ENCODE measurements at regions not wholly inside any gene's neighbourhood (a gene's known extent, or its start where the extent isn't known, plus 50 kb on each side); places are given as distances from the start of the nearest gene placed in this dataset.

- Histone ChIP-seq H3K27ac (no peak overlapping the region), H3K27me3 (no peaks in the 10 kb centered on the region), H3K36me3 (no peaks in the 10 kb centered on the region), H3K9me3 (peaks cover 0 to 8% (median 0%) of the 10 kb centered on the region in 4 donors), H3K4me3 (no peak overlapping the region), H3K4me1 (peaks cover 0 to 15% (median 0%) of the 10 kb centered on the region in 4 donors)
- no peak for DNase-seq (ENCODE audit: low spot score in 2 of 2)
- WGBS, 2 donors = 19 to 21% methylated on average over 3 of the region's 3 CpGs
- no peak for TF ChIP-seq POLR2A (IDR thresholded peaks at IDR 0.05)
- no peak for TF ChIP-seq EP300 (IDR thresholded peaks at IDR 0.05)
- no peak for TF ChIP-seq CTCF (IDR thresholded peaks at IDR 0.05)
Observed at GRCh38 chr4:71210823-71211222, 128.0 kb upstream of the SLC4A4 start.

- Histone ChIP-seq H3K27me3 (no peaks in the 10 kb centered on the region), H3K4me1 (peaks cover 0 to 15% (median 0%) of the 10 kb centered on the region in 4 donors), H3K9me3 (peaks cover 0 to 8% (median 0%) of the 10 kb centered on the region in 4 donors), H3K36me3 (no peaks in the 10 kb centered on the region), H3K27ac (no peak overlapping the region), H3K4me3 (no peak overlapping the region)
- DNase-seq (ENCODE audit: low spot score in 2 of 2) = no peak
- TF ChIP-seq EP300 (IDR thresholded peaks at IDR 0.05) (no peak), POLR2A (IDR thresholded peaks at IDR 0.05) (no peak), CTCF (IDR thresholded peaks at IDR 0.05) (no peak)
- WGBS, 2 donors = 78 to 84% methylated on average over 3 of the region's 3 CpGs
Observed at GRCh38 chr4:71211748-71212147, 127.1 kb upstream of the SLC4A4 start.

GRCh38 chr4:71212216-71212615 is 126.6 kb upstream of the SLC4A4 start:
- TF ChIP-seq EP300 (IDR thresholded peaks at IDR 0.05) = no peak
- no peak for TF ChIP-seq POLR2A (IDR thresholded peaks at IDR 0.05)
- TF ChIP-seq CTCF (IDR thresholded peaks at IDR 0.05) = no peak
- WGBS, 2 donors = 91 to 94% methylated on average over 1 of the region's 1 CpG
- Histone ChIP-seq H3K27me3 (no peaks in the 10 kb centered on the region), H3K36me3 (no peaks in the 10 kb centered on the region), H3K4me3 (no peak overlapping the region), H3K27ac (no peak overlapping the region), H3K9me3 (peaks cover 0 to 8% (median 0%) of the 10 kb centered on the region in 4 donors), H3K4me1 (peaks cover 0 to 15% (median 0%) of the 10 kb centered on the region in 4 donors)
- no peak for DNase-seq (ENCODE audit: low spot score in 2 of 2)

DNA sequence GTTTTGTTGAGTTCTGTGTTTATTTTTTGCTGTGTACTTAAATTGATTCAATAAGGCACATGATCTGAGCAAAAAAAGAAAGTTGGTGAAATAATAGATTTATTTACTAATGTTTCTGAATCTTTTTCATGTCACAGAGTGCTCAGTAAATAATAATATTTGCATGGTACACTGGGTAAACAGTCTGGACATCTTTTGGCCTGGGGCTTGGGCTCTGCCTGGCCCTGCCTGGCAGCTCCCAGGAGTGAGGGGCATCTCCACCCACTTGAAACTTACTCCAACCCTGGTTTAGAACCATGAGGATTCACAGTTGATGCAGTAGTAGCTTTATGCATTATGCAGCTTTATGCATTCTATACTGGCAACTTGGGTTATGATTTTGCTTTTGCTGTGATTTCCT is 124.2 kb upstream of the SLC4A4 start:
- Histone ChIP-seq H3K36me3 (no peaks in the 10 kb centered on the region), H3K27ac (no peak overlapping the region), H3K4me1 (peaks cover 0 to 19% (median 0%) of the 10 kb centered on the region in 4 donors), H3K4me3 (no peak overlapping the region), H3K9me3 (peaks cover 0 to 8% (median 0%) of the 10 kb centered on the region in 4 donors), H3K27me3 (no peaks in the 10 kb centered on the region)
- TF ChIP-seq CTCF (IDR thresholded peaks at IDR 0.05) (no peak), POLR2A (IDR thresholded peaks at IDR 0.05) (no peak), EP300 (IDR thresholded peaks at IDR 0.05) (no peak)
- no peak for DNase-seq (ENCODE audit: low spot score in 2 of 2)

- no peak for DNase-seq (ENCODE audit: low spot score in 2 of 2)
- 94% methylated on average over 5 of the region's 5 CpGs for WGBS, 2 donors
Observed at GRCh38 chr4:71216316-71216959, 122.4 kb upstream of the SLC4A4 start.

More at GRCh38 chr4:71216316-71216959, 122.4 kb upstream of the SLC4A4 start:
- Histone ChIP-seq H3K27me3 (no peaks in the 10 kb centered on the region), H3K27ac (no peak overlapping the region), H3K36me3 (no peaks in the 10 kb centered on the region), H3K9me3 (peaks cover 0 to 8% (median 0%) of the 10 kb centered on the region in 4 donors), H3K4me1 (peaks cover 0 to 6% (median 0%) of the 10 kb centered on the region in 4 donors), H3K4me3 (no peak overlapping the region)
- TF ChIP-seq CTCF (IDR thresholded peaks at IDR 0.05) (no peak), EP300 (IDR thresholded peaks at IDR 0.05) (no peak), POLR2A (IDR thresholded peaks at IDR 0.05) (no peak)

Measured in tibial nerve (tissue), 4 donors.